Heart right ventricle (tissue), 16 donors: ENCODE measurements at regions not wholly inside any gene's neighbourhood (a gene's known extent, or its start where the extent isn't known, plus 50 kb on each side); places are given as distances from the start of the nearest gene placed in this dataset.
"Not testable (repeated sequence)": the region's sequence is repeated elsewhere in the genome, so short reads cannot be mapped to it uniquely, and the experiment has no call there.

ENCODE experiments used
- ATAC-seq, 8 donors: fragments of 200-7000 bp; cut with Tn5 transposase; one replicate each; pipeline ENCODE4 v1.9.1; 2020; ENCODE audit warnings: mild to moderate bottlenecking in 8 of 8, moderate library complexity in 8 of 8, moderate number of reproducible peaks in 1 of 8
- DNase-seq, 2 donors: peaks; one replicate each; pipeline ENCODE4 v3.0.0-alpha.2; 2020
- H3K27ac ChIP-seq, 10 donors: fragments of 200-600 bp; sonication (generic) in 2 of 10; one replicate each; pipeline versions ENCODE4 v1.5.0 to v1.8.0; 2020 to 2022; ENCODE audit warnings: mild to moderate bottlenecking in 3 of 10
- H3K27me3 ChIP-seq, 7 donors: fragments of 200-600 bp; one replicate each; pipeline ENCODE4 v1.8.0; 2021 to 2022; ENCODE audit warnings: mild to moderate bottlenecking in 2 of 7
- H3K36me3 ChIP-seq, 9 donors: fragments of 200-600 bp; sonication (generic) in 1 of 9; one replicate each; pipeline versions ENCODE4 v1.5.0 to v1.8.0; 2020 to 2022; ENCODE audit warnings: mild to moderate bottlenecking in 2 of 9
- H3K4me1 ChIP-seq, 9 donors: fragments of 200-600 bp; sonication (generic) in 1 of 9; one replicate each; pipeline versions ENCODE4 v1.5.0 to v1.8.0; 2020 to 2022; ENCODE audit warnings: mild to moderate bottlenecking in 4 of 9
- H3K4me3 ChIP-seq, 10 donors: fragments of 200-600 bp; sonication (generic) in 2 of 10; one replicate each; pipeline versions ENCODE4 v1.5.0 to v1.8.0; 2020 to 2022; ENCODE audit warnings: mild to moderate bottlenecking in 7 of 10, moderate library complexity in 2 of 10
- H3K9me3 ChIP-seq, 11 donors: fragments of 200-600 bp in 10 of 11; sonication (generic) in 2 of 11; one replicate each; pipeline versions ENCODE4 v1.5.0 to v1.8.0; 2013 to 2022; ENCODE audit warnings: mild to moderate bottlenecking in 2 of 11, control low read depth in 1 of 11, moderate library complexity in 1 of 11
- CTCF ChIP-seq, 9 donors: fragments of 200-600 bp; sonication (generic) in 2 of 9; IDR thresholded peaks; one replicate each; pipeline versions ENCODE4 v1.5.0 to v1.8.0; 2021 to 2022; ENCODE audit warnings: antibody characterized with exemption in 9 of 9, mild to moderate bottlenecking in 5 of 9, moderate library complexity in 1 of 9
- WGBS, 2 donors: extraction: QIAGEN DNeasy Blood & Tissue Kit; methylation state at CpG; one replicate each; pipeline ENCODE4 v1.1.7; 2013; ENCODE audit warnings: inconsistent platforms in 1 of 2; 5-methylcytosine and 5-hydroxymethylcytosine counted together
- intact Hi-C, 10 donors: fragments of 100-400 bp; cut with DNase I; formaldehyde crosslinking; loops; one replicate each; pipeline versions ENCODE4 v1.11.1 to v1.14.2; 2022
- donor health status: Arrhythmogenic right ventricular cardiomyopathy.
- donor health status: ischemic (EF 13 %, LVEDD 7.1; RV severe dilation, severe dysfunction).
- donor health status: healthy with polysubstance abuse.
- donor health status: DM: no; HTN: yes; CAD: no.
- donor health status: DM: no; HTN: no; CAD: no.
- donor health status: ischemic (EF 25% LVEDD 6.9; RV normal size, moderate dysfunction).
- donor health status: ischemic (EF 25% LVEDD 5.7; RV mildly dilated, moderate dysfunction).
- donor health status: healthy.
- donor health status: DM: yes; HTN: yes; CAD: no.
- donor health status: Ischemic cardiomyopathy.
- donor health status: ischemic (EF 35%, LVEDD 5.7; RV mildly dilated, moderate dysfunction).
- donor health status: nonischemic (EF 11% LVEDD 7.7; RV severe dilation, severe dysfunction).
- donor health status: DM: yes; HTN: yes; CAD: no.
- donor health status: PGD.
- donor health status: ischemic (EF 29% LVEDD 5.4; RV normal size, mild dysfunction).
- donor health status: nonischemic (EF 23%, LVEDD 6.1; RV moderate dilation, normal function).

DNA sequence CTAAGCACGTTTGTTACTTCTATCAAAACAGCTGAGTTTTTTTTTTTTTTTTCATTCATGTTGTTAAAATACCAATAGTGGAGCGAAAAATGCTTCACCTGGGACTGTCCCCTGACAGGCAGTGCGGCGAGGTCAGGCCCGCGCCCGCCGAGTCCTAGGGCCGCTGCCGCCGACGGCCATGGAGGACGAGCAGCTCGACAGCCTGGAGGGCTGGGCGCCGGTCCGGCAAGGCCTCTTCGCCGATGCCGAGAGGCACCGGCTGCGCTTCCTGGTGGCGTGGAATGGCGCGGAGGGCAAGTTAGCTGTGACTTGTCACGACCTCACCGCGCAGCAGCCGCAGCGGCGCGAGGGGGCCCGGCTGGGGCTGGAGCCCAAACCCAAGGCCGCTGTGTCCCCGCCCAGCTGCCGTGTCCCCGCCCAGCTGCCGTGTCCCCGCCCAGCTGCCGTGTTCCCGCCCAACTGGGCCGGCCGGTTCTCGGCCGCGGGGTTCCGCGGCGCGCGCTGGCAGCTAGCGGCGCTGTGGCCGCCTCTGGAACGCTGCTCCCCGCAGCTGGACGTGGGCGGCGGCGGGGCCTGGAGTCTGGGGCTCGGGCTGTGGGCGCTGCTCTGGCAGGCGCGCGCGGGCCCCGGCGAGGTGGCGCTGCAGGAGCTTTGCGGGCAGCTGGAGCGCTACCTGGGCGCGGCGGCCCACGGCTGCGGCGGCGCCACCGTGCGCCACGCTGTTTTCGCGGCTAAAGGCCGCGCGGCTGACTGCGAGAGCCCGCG, 56.7 kb upstream of the GOLGA8R start:
- H3K36me3 ChIP-seq, H3K9me3 ChIP-seq, H3K4me1 ChIP-seq, H3K27me3 ChIP-seq, intact Hi-C loops: not testable (repeated sequence)
- peak in 2 of 9 donors; percentile 20 for TF ChIP-seq CTCF (IDR thresholded peaks at IDR 0.05)
- 0% methylated on average over 31 to 33 of the region's 89 CpGs for WGBS, 2 donors
- DNase-seq, result peak; percentile 31 to 74
- ATAC-seq, result peak; percentile 97 to 100 (median 99)
- Histone ChIP-seq H3K4me3 (peak overlapping the region in 9 of 10 donors; percentile 44 to 60 (median 50)), H3K27ac (peak overlapping the region in 7 of 10 donors; percentile 65 to 85 (median 73))

GRCh38 chr15:30471366-30471749, 57.3 kb upstream of the GOLGA8R start:
- no CpG with 5 or more reads among the region's 34 CpGs for WGBS, 2 donors
- peak overlapping the region in 9 of 10 donors; percentile 44 to 60 (median 50) for H3K4me3 ChIP-seq
- peak in 4 of 8 donors; percentile 3 to 31 (median 14) for ATAC-seq

GRCh38 chr15:30471817-30472551, 57.9 kb upstream of the GOLGA8R start:
- not testable (repeated sequence) for ATAC-seq, DNase-seq

More at GRCh38 chr15:30471366-30471749, 57.3 kb upstream of the GOLGA8R start:
- H3K9me3 ChIP-seq, H3K4me1 ChIP-seq, H3K27me3 ChIP-seq, intact Hi-C loops, H3K36me3 ChIP-seq, DNase-seq: not testable (repeated sequence)
- H3K27ac ChIP-seq, result peak overlapping the region in 7 of 10 donors; percentile 65 to 85 (median 73)

GRCh38 chr15:30484887-30485286, 67.0 kb upstream of the GOLGA8Q start:
- H3K4me1 ChIP-seq, H3K4me3 ChIP-seq, intact Hi-C loops, H3K9me3 ChIP-seq, ATAC-seq, DNase-seq, H3K27ac ChIP-seq, H3K27me3 ChIP-seq: not testable (repeated sequence)
- WGBS, 2 donors, result 90 to 94% methylated on average over 9 of the region's 9 CpGs
- H3K36me3 ChIP-seq, result peaks cover 0 to 37% (median 0%) of the 10 kb centered on the region in 9 donors

More at GRCh38 chr15:30471817-30472551, 57.9 kb upstream of the GOLGA8R start:
- H3K4me3 ChIP-seq, H3K9me3 ChIP-seq, intact Hi-C loops, H3K36me3 ChIP-seq, H3K27me3 ChIP-seq, H3K4me1 ChIP-seq, H3K27ac ChIP-seq: not testable (repeated sequence)
- WGBS, 2 donors, result no CpG with 5 or more reads among the region's 10 CpGs

DNA sequence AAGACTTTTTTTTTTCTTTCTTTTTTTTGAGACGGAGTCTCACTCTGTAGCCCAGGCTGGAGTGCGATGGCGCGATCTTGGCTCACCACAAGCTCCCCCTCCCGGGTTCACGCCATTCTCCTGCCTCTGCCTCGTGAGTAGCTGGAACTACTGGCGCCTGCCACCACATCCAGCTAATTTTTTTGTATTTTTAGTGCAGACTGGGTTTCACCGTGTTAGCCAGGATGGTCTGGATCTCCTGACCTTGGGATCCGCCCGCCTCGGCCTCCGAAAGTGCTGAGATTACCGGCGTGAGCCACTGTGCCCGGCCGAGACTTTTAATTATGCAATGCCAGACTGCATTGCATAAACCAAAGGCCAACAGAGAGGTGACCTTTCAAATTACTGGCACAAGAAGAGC, 62.6 kb upstream of the GOLGA8Q start:
- H3K4me3 ChIP-seq, H3K27me3 ChIP-seq, H3K9me3 ChIP-seq, intact Hi-C loops, H3K4me1 ChIP-seq: not testable (repeated sequence)
- peak in 1 of 2 donors; percentile 11 for DNase-seq
- Histone ChIP-seq H3K27ac (peak overlapping the region in 1 of 10 donors; percentile 54), H3K36me3 (peaks cover 0 to 30% (median 0%) of the 10 kb centered on the region in 9 donors)
- ATAC-seq, result peak in 2 of 8 donors; percentile 52 to 62
- 85 to 89% methylated on average over 17 of the region's 17 CpGs for WGBS, 2 donors

- intact Hi-C loops, ATAC-seq: not testable (repeated sequence)
Observed at GRCh38 chr15:30490334-30490733, 61.5 kb upstream of the GOLGA8Q start.

DNA sequence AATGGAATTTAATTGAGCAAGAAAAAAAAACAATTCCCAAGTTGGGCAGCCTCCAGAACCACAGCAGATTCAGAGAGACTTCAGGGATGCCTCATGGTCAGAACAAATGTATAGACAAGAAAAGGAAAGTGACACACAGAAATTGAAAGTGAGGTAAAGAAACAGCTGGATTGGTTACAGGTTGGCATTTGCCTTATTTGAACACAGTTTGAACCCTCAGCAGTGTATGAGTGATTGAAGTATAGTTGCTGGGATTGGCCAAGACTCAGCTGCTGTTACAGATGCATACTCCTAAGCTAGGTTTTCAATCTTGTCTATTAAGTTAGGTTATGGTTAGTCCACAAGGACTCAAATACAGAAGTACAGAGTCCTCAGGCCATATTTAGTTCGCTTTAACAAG, 57.9 kb upstream of the GOLGA8Q start:
- intact Hi-C loops, DNase-seq, H3K9me3 ChIP-seq, H3K27me3 ChIP-seq, H3K4me3 ChIP-seq, H3K27ac ChIP-seq, ATAC-seq, H3K4me1 ChIP-seq, H3K36me3 ChIP-seq: not testable (repeated sequence)
- no CpG with 5 or more reads among the region's 1 CpG for WGBS, 2 donors

More at GRCh38 chr15:30490334-30490733, 61.5 kb upstream of the GOLGA8Q start:
- H3K27me3 ChIP-seq, H3K4me3 ChIP-seq, H3K4me1 ChIP-seq, H3K9me3 ChIP-seq, H3K27ac ChIP-seq, DNase-seq: not testable (repeated sequence)
- H3K36me3 ChIP-seq, result peaks cover 0 to 22% (median 0%) of the 10 kb centered on the region in 9 donors
- 24 to 44% methylated on average over 1 of the region's 1 CpG for WGBS, 2 donors

- H3K4me1 ChIP-seq, H3K9me3 ChIP-seq, H3K27ac ChIP-seq, DNase-seq, H3K27me3 ChIP-seq, H3K4me3 ChIP-seq, ATAC-seq, intact Hi-C loops, H3K36me3 ChIP-seq: not testable (repeated sequence)
Observed at GRCh38 chr15:30497275-30497674, 54.6 kb upstream of the GOLGA8Q start.

DNA sequence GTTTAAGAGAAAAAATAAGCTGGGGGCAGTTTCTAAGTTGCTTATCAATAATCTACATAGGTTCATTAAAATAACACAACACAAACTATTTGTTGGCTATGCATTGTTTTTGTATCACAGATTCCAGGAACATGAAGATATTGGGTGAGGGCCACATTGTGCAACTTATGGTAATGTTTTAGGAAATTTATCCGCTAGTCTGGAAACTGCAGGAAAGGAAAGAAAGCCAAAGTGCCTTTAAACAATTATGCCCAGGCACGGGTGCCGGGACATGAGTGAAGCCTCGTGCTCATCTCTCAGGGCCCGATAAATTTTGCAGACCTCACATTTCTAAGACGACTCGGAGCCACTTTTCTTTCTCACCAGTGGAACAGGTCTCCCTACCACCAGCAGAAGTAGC, 52.6 kb upstream of the GOLGA8Q start:
- ATAC-seq, intact Hi-C loops, DNase-seq, H3K36me3 ChIP-seq, H3K27ac ChIP-seq, H3K4me1 ChIP-seq, H3K4me3 ChIP-seq, H3K27me3 ChIP-seq, H3K9me3 ChIP-seq: not testable (repeated sequence)
- no CpG with 5 or more reads among the region's 7 CpGs for WGBS, 2 donors

GRCh38 chr15:30500511-30500910, 51.3 kb upstream of the GOLGA8Q start:
- H3K27ac ChIP-seq, H3K36me3 ChIP-seq: not testable (repeated sequence)

More at GRCh38 chr15:30500511-30500910, 51.3 kb upstream of the GOLGA8Q start:
- intact Hi-C loops, H3K4me3 ChIP-seq, H3K9me3 ChIP-seq, DNase-seq, ATAC-seq, H3K4me1 ChIP-seq, H3K27me3 ChIP-seq: not testable (repeated sequence)
- 94 to 98% methylated on average over 1 of the region's 2 CpGs for WGBS, 2 donors
